Smooth muscle cell (in vitro differentiated cells): ENCODE measurements at regions not wholly inside any gene's neighbourhood (a gene's known extent, or its start where the extent isn't known, plus 50 kb on each side); places are given as distances from the start of the nearest gene placed in this dataset.
"Not testable (repeated sequence)": the region's sequence is repeated elsewhere in the genome, so short reads cannot be mapped to it uniquely, and the experiment has no call there.

Source experiments
- DNase-seq: peaks from one replicate; lab custom pipeline; 2025; ENCODE audit not compliant: unreplicated experiment; lab: John Stamatoyannopoulos, UW
- H2AFZ ChIP-seq: fragments of 200-600 bp; sonication (generic); 2 replicates; pipeline ENCODE4 v1.6.0; 2016; ENCODE audit warnings: antibody characterized with exemption, low read depth, mild to moderate bottlenecking
- H3F3A ChIP-seq: fragments of 200-600 bp; sonication (generic); 2 replicates; pipeline ENCODE4 v1.6.0; 2017; ENCODE audit warnings: antibody characterized with exemption, low read depth
- H3K27ac ChIP-seq: fragments of 200-600 bp; sonication (generic); 2 replicates; pipeline ENCODE4 v1.5.1; 2016; ENCODE audit warnings: low read depth, mild to moderate bottlenecking
- H3K27me3 ChIP-seq: fragments of 200-600 bp; sonication (generic); 2 replicates; pipeline ENCODE4 v1.6.1; 2016; ENCODE audit warnings: low read depth, mild to moderate bottlenecking
- H3K36me3 ChIP-seq: fragments of 200-600 bp; sonication (generic); 2 replicates; pipeline ENCODE4 v1.5.1; 2016; ENCODE audit warnings: low read depth
- H3K4me1 ChIP-seq: fragments of 200-600 bp; sonication (generic); 2 replicates; pipeline ENCODE4 v1.5.1; 2016; ENCODE audit warnings: low read depth
- H3K4me2 ChIP-seq: fragments of 200-600 bp; sonication (generic); 2 replicates; pipeline ENCODE4 v1.6.0; 2016; ENCODE audit warnings: mild to moderate bottlenecking
- H3K4me3 ChIP-seq: fragments of 200-600 bp; sonication (generic); 2 replicates; pipeline ENCODE4 v1.5.1; 2016; ENCODE audit warnings: mild to moderate bottlenecking
- H3K79me2 ChIP-seq: fragments of 200-600 bp; sonication (generic); 2 replicates; pipeline ENCODE4 v1.6.0; 2016; ENCODE audit warnings: low read depth, mild to moderate bottlenecking
- H3K9ac ChIP-seq: fragments of 200-600 bp; sonication (generic); 2 replicates; pipeline ENCODE4 v1.6.0; 2016; ENCODE audit warnings: low read depth
- H3K9me3 ChIP-seq: fragments of 200-600 bp; sonication (generic); replicated peaks from 2 replicates; pipeline ENCODE4 v1.5.1; 2016; ENCODE audit warnings: low read depth
- H4K20me1 ChIP-seq: fragments of 200-600 bp; sonication (generic); 2 replicates; pipeline ENCODE4 v1.6.0; 2016; ENCODE audit warnings: low read depth
- WGBS: methylation state at CpG from one replicate; pipeline ENCODE4 v1.1.7; 2016; ENCODE audit warnings: low lambda C conversion rate; 5-methylcytosine and 5-hydroxymethylcytosine counted together
- TF ChIP-seq, protein P1 (sequence below): fragments of 200-600 bp; sonication (generic); IDR thresholded peaks from 2 replicates; pipeline ENCODE4 v1.5.1; 2017; ENCODE audit warnings: borderline replicate concordance, mild to moderate bottlenecking, antibody characterized with exemption; ENCODE audit not compliant: insufficient read depth, poor library complexity, severe bottlenecking

DNA sequence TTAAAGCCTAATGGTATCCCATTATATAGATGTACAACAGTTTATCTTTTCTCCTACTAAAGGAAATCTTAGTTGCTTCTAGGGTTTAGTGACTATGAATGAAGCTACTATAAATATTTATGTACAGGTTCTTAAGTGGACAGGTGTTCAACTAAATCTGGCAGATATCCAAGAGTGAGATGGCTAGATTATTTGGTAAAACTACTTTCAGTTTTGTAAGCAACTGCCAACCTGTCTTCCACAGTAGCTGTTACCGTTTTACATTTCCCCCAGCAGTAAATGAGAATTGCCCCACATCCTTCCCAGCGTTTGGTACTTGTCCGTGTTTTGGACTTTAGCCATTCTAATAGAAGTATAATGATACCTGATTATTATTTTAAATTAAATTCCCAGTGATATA is 144.9 kb upstream of the MAGI2 start:
- TF ChIP-seq, protein P1, sequence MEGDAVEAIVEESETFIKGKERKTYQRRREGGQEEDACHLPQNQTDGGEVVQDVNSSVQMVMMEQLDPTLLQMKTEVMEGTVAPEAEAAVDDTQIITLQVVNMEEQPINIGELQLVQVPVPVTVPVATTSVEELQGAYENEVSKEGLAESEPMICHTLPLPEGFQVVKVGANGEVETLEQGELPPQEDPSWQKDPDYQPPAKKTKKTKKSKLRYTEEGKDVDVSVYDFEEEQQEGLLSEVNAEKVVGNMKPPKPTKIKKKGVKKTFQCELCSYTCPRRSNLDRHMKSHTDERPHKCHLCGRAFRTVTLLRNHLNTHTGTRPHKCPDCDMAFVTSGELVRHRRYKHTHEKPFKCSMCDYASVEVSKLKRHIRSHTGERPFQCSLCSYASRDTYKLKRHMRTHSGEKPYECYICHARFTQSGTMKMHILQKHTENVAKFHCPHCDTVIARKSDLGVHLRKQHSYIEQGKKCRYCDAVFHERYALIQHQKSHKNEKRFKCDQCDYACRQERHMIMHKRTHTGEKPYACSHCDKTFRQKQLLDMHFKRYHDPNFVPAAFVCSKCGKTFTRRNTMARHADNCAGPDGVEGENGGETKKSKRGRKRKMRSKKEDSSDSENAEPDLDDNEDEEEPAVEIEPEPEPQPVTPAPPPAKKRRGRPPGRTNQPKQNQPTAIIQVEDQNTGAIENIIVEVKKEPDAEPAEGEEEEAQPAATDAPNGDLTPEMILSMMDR: no peak
- no peaks in the 10 kb centered on the region for H4K20me1 ChIP-seq
- no peak overlapping the region for H2AFZ ChIP-seq
- H3F3A ChIP-seq: no peaks in the 10 kb centered on the region
- no peaks in the 10 kb centered on the region for H3K9me3 ChIP-seq
- no peaks in the 10 kb centered on the region for H3K27me3 ChIP-seq
- no peak overlapping the region for H3K4me2 ChIP-seq
- no peaks in the 10 kb centered on the region for H3K79me2 ChIP-seq
- no peak overlapping the region for H3K9ac ChIP-seq
- H3K4me3 ChIP-seq: no peak overlapping the region
- 90% methylated on average over 3 of the region's 3 CpGs for WGBS
- H3K36me3 ChIP-seq: no peaks in the 10 kb centered on the region
- H3K27ac ChIP-seq: no peak overlapping the region
- no peaks in the 10 kb centered on the region for H3K4me1 ChIP-seq
- no peak for DNase-seq

GRCh38 chr7:79594671-79595070 is 141.2 kb upstream of the MAGI2 start:
- not testable (repeated sequence) for H3K79me2 ChIP-seq, H3K27me3 ChIP-seq, H3K9ac ChIP-seq, H3K4me3 ChIP-seq, H3K4me1 ChIP-seq, H3K27ac ChIP-seq, H2AFZ ChIP-seq, DNase-seq, H4K20me1 ChIP-seq, H3K36me3 ChIP-seq, H3F3A ChIP-seq, H3K9me3 ChIP-seq, H3K4me2 ChIP-seq
- 67% methylated on average over 5 of the region's 5 CpGs for WGBS

- H3F3A ChIP-seq: no peaks in the 10 kb centered on the region
- H3K36me3 ChIP-seq: no peaks in the 10 kb centered on the region
- no peaks in the 10 kb centered on the region for H4K20me1 ChIP-seq
- H2AFZ ChIP-seq: no peak overlapping the region
- H3K79me2 ChIP-seq: no peaks in the 10 kb centered on the region
- no peaks in the 10 kb centered on the region for H3K4me1 ChIP-seq
- no peak overlapping the region for H3K9ac ChIP-seq
- TF ChIP-seq, protein P1: no peak
- no peak overlapping the region for H3K4me3 ChIP-seq
- no peak overlapping the region for H3K27ac ChIP-seq
- DNase-seq: no peak
- no peak overlapping the region for H3K4me2 ChIP-seq
- no peaks in the 10 kb centered on the region for H3K9me3 ChIP-seq
- H3K27me3 ChIP-seq: no peaks in the 10 kb centered on the region
Observed at GRCh38 chr7:79593866-79594301, 140.4 kb upstream of the MAGI2 start.

DNA sequence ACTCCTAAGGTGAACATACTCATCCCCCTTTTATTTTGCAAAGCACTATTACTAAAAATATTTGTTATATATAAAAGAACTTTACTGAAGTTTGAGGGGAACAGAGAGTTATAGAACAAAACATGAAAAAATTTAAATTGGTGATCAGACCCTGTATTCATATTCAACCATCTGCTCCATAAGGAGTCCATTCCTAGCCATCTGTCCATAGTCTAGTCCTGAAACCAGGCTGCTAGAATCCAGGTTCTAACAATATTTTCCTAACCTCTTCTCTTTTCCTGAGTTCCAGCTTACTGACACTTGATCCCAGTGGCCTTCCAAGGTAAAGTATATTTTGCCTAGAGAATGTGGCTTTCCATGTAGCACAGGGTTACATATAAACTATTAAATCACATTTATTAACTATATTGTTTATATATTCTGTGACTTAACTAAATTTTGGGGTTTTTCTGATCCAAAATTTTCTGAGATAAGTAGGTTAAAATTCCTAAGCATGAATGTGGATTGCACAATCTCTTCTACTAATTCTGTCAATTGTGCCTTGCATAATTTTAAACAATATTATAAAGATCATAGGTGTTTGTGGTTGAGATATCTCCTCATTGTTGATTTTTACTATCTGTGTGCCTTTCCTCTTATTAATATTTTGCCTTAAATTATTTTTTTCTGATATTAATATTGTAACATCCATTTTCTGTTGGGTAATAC is 137.6 kb upstream of the MAGI2 start:
- Histone ChIP-seq H3K4me1 (no peaks in the 10 kb centered on the region), H3K36me3 (no peaks in the 10 kb centered on the region), H3F3A (no peaks in the 10 kb centered on the region), H3K27me3 (no peaks in the 10 kb centered on the region), H3K4me3 (no peak overlapping the region), H3K4me2 (no peak overlapping the region), H3K9ac (no peak overlapping the region), H3K9me3 (no peaks in the 10 kb centered on the region), H3K79me2 (no peaks in the 10 kb centered on the region), H2AFZ (no peak overlapping the region), H4K20me1 (no peaks in the 10 kb centered on the region), H3K27ac (no peak overlapping the region)
- no peak for DNase-seq
- TF ChIP-seq, protein P1: no peak
